Endothelial cell of umbilical vein (primary cell): ENCODE measurements at regions not wholly inside any gene's neighbourhood (a gene's known extent, or its start where the extent isn't known, plus 50 kb on each side); places are given as distances from the start of the nearest gene placed in this dataset.

ENCODE experiments used
- BruUV-seq: library from RNA; stranded (reverse); fragments of 400-500 nt; replicated peaks from 2 replicates; lab custom pipeline; 2021; lab: Mats Ljungman, UMichigan
- CTCF ChIA-PET: fragments of 300-600, 350-600 bp; sonication (Branson Sonifier 250); formaldehyde crosslinking; loops from one replicate; lab custom pipeline; 2021; ENCODE audit warnings: antibody characterized with exemption, inconsistent platforms; lab: Charles Lee
- POLR2A ChIA-PET: fragments of 300-600, 350-600 bp; sonication (Branson Sonifier 250); formaldehyde crosslinking; loops from one replicate; lab custom pipeline; 2021; ENCODE audit warnings: antibody characterized with exemption, inconsistent platforms; lab: Charles Lee
- DNase-seq: peaks from one replicate; pipeline ENCODE4 v3.0.0-alpha.2; 2011; ENCODE audit warnings: low read depth, low spot score
- FAIRE-seq: peaks from 2 replicates; lab custom pipeline; 2011; peaks lifted over from hg19 to GRCh38; lab: Jason Lieb, UNC
- H2AFZ ChIP-seq: 2 replicates; pipeline ENCODE4 v1.6.0; 2012; ENCODE audit warnings: low read depth, low read length, control low read depth, inconsistent platforms
- H3K27ac ChIP-seq: 2 replicates; pipeline ENCODE4 v1.5.1; 2011; ENCODE audit warnings: low read depth, mild to moderate bottlenecking, control low read depth, low read length, moderate library complexity; ENCODE audit not compliant: insufficient read depth
- H3K27me3 ChIP-seq, 2 experiments: 2 replicates each; pipeline versions ENCODE4 v1.6.0 to v1.6.1; 2011; ENCODE audit warnings: low read length in 2 of 2, mixed read lengths in 1 of 2; ENCODE audit not compliant: control insufficient read depth in 2 of 2, insufficient read depth in 2 of 2
- H3K36me3 ChIP-seq, 2 experiments: 2 replicates in 1 of 2; 3 replicates in 1 of 2; pipeline ENCODE4 v1.5.1; 2011; ENCODE audit warnings: low read length in 2 of 2, mild to moderate bottlenecking in 1 of 2, moderate library complexity in 1 of 2; ENCODE audit not compliant: control insufficient read depth in 2 of 2, insufficient read depth in 2 of 2; ENCODE audit errors: extremely low read depth in 1 of 2
- H3K4me1 ChIP-seq: 3 replicates; pipeline ENCODE4 v1.5.1; 2011; ENCODE audit warnings: mild to moderate bottlenecking, low read length; ENCODE audit not compliant: control insufficient read depth, insufficient read depth; ENCODE audit errors: extremely low read depth
- H3K4me2 ChIP-seq: 2 replicates; pipeline ENCODE4 v1.6.1; 2011; ENCODE audit warnings: low read length, control low read depth, mixed read lengths; ENCODE audit not compliant: insufficient read depth
- H3K4me3 ChIP-seq, 3 experiments: fragments of 200-600 bp in 1 of 3; sonication (generic), shearing (Covaris generic) in 1 of 3; replicated peaks in 1 of 3; 2 replicates each; pipeline ENCODE4 v1.5.1; 2011 to 2016; ENCODE audit warnings: control low read depth in 3 of 3, low read length in 3 of 3, mild to moderate bottlenecking in 2 of 3, inconsistent platforms in 1 of 3, low read depth in 1 of 3, moderate library complexity in 1 of 3; ENCODE audit not compliant: insufficient read depth in 1 of 3
- H3K79me2 ChIP-seq: 2 replicates; pipeline ENCODE4 v1.6.0; 2012; ENCODE audit warnings: low read length, inconsistent platforms; ENCODE audit not compliant: control insufficient read depth, insufficient read depth
- H3K9ac ChIP-seq: replicated peaks from 2 replicates; pipeline ENCODE3; 2011; ENCODE audit warnings: low read length, control low read depth; ENCODE audit not compliant: insufficient read depth; ENCODE audit errors: extremely low read depth
- H3K9me1 ChIP-seq: replicated peaks from 3 replicates; pipeline ENCODE4 v1.6.0; 2011; ENCODE audit warnings: mild to moderate bottlenecking, low read length; ENCODE audit not compliant: control insufficient read depth, insufficient read depth; ENCODE audit errors: extremely low read depth
- H3K9me3 ChIP-seq: replicated peaks from 2 replicates; pipeline ENCODE4 v1.5.1; 2012; ENCODE audit warnings: low read length, inconsistent platforms; ENCODE audit not compliant: control insufficient read depth, insufficient read depth
- H4K20me1 ChIP-seq: replicated peaks from 2 replicates; pipeline ENCODE3; 2011; ENCODE audit warnings: mild to moderate bottlenecking, low read length; ENCODE audit not compliant: control insufficient read depth, insufficient read depth; ENCODE audit errors: extremely low read depth
- EZH2 ChIP-seq: IDR thresholded peaks from 2 replicates; pipeline ENCODE4 v1.6.1; 2012; ENCODE audit warnings: borderline replicate concordance, low read depth, mild to moderate bottlenecking, moderate library complexity, low read length, inconsistent platforms; ENCODE audit not compliant: severe bottlenecking
- FOS ChIP-seq: IDR thresholded peaks from 2 replicates; pipeline ENCODE4 v1.6.1; 2011; ENCODE audit warnings: mild to moderate bottlenecking, low read length, moderate library complexity, borderline replicate concordance; ENCODE audit not compliant: insufficient read depth
- GATA2 ChIP-seq: IDR thresholded peaks from 2 replicates; pipeline ENCODE4 v1.7.0; 2011; ENCODE audit warnings: low read depth, mild to moderate bottlenecking, moderate library complexity, mixed read lengths, low read length; ENCODE audit not compliant: insufficient read length, insufficient read depth
- JUN ChIP-seq: IDR thresholded peaks from 2 replicates; pipeline ENCODE4 v1.6.1; 2011; ENCODE audit warnings: borderline replicate concordance, low read depth; ENCODE audit not compliant: insufficient read length, insufficient read depth
- MYC ChIP-seq: IDR thresholded peaks from one replicate; pipeline ENCODE4 v1.6.1; 2011; ENCODE audit warnings: mild to moderate bottlenecking, low read depth, low read length
- POLR2A ChIP-seq: IDR thresholded peaks from 2 replicates; pipeline ENCODE4 v1.6.1; 2012; ENCODE audit warnings: low read depth, mild to moderate bottlenecking, control low read depth, low read length
- POLR2AphosphoS5 ChIP-seq: IDR thresholded peaks from 2 replicates; pipeline ENCODE4 v1.6.1; 2012; ENCODE audit warnings: low read depth, mild to moderate bottlenecking, control low read depth, low read length, moderate library complexity; ENCODE audit not compliant: insufficient read depth
- dilution Hi-C: fragments of 300-500 bp; cut with MboI; formaldehyde crosslinking; loops from one replicate; pipeline ENCODE4 v1.15.0; 2019; ENCODE audit warnings: low sequenced_read_pairs; ENCODE audit not compliant: extremely low pct_ligation_motif_present
- intact Hi-C: fragments of 100-400 bp; cut with micrococcal nuclease; formaldehyde crosslinking; loops from one replicate; pipeline ENCODE4 v1.10.0; 2022
- TF ChIP-seq, protein P1 (sequence below), 2 donors: IDR thresholded peaks; 1 replicate in 1 of 2; 2 replicates in 1 of 2; pipeline ENCODE4 v1.5.1; 2011; ENCODE audit warnings: low read length in 2 of 2, mild to moderate bottlenecking in 2 of 2, moderate library complexity in 2 of 2, control low read depth in 1 of 2, inconsistent platforms in 1 of 2, low read depth in 1 of 2; ENCODE audit not compliant: insufficient read depth in 1 of 2; ENCODE audit errors: extremely low read depth in 1 of 2
- TF ChIP-seq, protein P2 (sequence below): IDR thresholded peaks from 2 replicates; pipeline ENCODE4 v1.6.1; 2011; ENCODE audit not compliant: insufficient read depth, insufficient read length

DNA sequence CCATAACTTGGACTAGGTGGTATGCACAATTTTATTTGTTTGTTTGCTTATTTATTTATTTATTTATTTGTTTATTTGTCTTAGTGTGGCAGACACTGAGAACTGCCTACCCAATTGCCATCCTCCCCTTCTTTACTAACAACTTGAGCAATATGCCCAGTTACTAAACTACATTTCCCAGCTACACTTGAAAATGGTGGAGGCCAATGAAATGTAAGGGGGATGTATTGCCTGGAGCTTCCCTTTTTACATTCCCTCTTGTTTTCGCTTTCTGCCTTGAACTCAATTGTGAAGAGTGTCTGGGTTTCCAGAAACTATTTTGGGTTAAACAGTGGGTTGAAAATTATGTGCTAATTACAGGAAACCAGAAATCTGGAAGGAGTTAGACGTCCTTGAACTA lies 152.7 kb upstream of the FKBP1C start:
- intact Hi-C loops = no loop called here
- ChIA-PET CTCF (no interaction called here), POLR2A (no interaction called here)
- no peak overlapping the region for H3K4me3 ChIP-seq
- FAIRE-seq = no peak
- H3K9me3 ChIP-seq = peaks cover 2% of the 10 kb centered on the region
- no peaks in the 10 kb centered on the region for H4K20me1 ChIP-seq
- no peaks in the 10 kb centered on the region for H3K4me1 ChIP-seq
- H3K4me2 ChIP-seq = no peak overlapping the region
- no peak overlapping the region for H2AFZ ChIP-seq
- no peaks in the 10 kb centered on the region for H3K9me1 ChIP-seq
- BruUV-seq = no TSS peak
- dilution Hi-C loops = no loop called here
- H3K79me2 ChIP-seq = no peaks in the 10 kb centered on the region
- DNase-seq = no peak
- no peaks in the 10 kb centered on the region for H3K27me3 ChIP-seq
- TF ChIP-seq, protein P1, sequence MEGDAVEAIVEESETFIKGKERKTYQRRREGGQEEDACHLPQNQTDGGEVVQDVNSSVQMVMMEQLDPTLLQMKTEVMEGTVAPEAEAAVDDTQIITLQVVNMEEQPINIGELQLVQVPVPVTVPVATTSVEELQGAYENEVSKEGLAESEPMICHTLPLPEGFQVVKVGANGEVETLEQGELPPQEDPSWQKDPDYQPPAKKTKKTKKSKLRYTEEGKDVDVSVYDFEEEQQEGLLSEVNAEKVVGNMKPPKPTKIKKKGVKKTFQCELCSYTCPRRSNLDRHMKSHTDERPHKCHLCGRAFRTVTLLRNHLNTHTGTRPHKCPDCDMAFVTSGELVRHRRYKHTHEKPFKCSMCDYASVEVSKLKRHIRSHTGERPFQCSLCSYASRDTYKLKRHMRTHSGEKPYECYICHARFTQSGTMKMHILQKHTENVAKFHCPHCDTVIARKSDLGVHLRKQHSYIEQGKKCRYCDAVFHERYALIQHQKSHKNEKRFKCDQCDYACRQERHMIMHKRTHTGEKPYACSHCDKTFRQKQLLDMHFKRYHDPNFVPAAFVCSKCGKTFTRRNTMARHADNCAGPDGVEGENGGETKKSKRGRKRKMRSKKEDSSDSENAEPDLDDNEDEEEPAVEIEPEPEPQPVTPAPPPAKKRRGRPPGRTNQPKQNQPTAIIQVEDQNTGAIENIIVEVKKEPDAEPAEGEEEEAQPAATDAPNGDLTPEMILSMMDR (IDR thresholded peaks at IDR 0.05; ENCODE audit: extremely low read depth in 1 of 2, insufficient read depth in 1 of 2, low read depth in 1 of 2, low read length in 2 of 2) = no peak
- TF ChIP-seq MYC = no peak
- TF ChIP-seq, protein P2, sequence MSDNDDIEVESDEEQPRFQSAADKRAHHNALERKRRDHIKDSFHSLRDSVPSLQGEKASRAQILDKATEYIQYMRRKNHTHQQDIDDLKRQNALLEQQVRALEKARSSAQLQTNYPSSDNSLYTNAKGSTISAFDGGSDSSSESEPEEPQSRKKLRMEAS = no peak
- no peak for TF ChIP-seq FOS
- no peak for TF ChIP-seq EZH2
- TF ChIP-seq POLR2A = no peak
- no peak for TF ChIP-seq GATA2
- no peak for TF ChIP-seq POLR2AphosphoS5
- no peak for TF ChIP-seq JUN
- no peak overlapping the region for H3K9ac ChIP-seq
- no peak overlapping the region for H3K27ac ChIP-seq
- no peaks in the 10 kb centered on the region for H3K36me3 ChIP-seq
